ENCODE measurements at regions not wholly inside any gene's neighbourhood (a gene's known extent, or its start where the extent isn't known, plus 50 kb on each side); places are given as distances from the start of the nearest gene placed in this dataset.

- no peaks in the 10 kb centered on the region for H3K4me1 ChIP-seq
- no peak for DNase-seq
- TF ChIP-seq CTCF (IDR thresholded peaks at IDR 0.05), result no peak
- no peak for TF ChIP-seq POLR2A (IDR thresholded peaks at IDR 0.05)
- H3K27ac ChIP-seq, result no peak overlapping the region
- no peak overlapping the region for H3K4me3 ChIP-seq
- no peaks in the 10 kb centered on the region for H3K27me3 ChIP-seq
- H3K36me3 ChIP-seq, result no peaks in the 10 kb centered on the region
- no peaks in the 10 kb centered on the region for H3K9me3 ChIP-seq
Measured at GRCh38 chr2:12035029-12035720, 288.7 kb downstream of the LPIN1 start.

- Histone ChIP-seq H3K27me3 (no peaks in the 10 kb centered on the region), H3K9me3 (no peaks in the 10 kb centered on the region), H3K27ac (no peak overlapping the region), H3K4me1 (no peaks in the 10 kb centered on the region), H3K36me3 (no peaks in the 10 kb centered on the region), H3K4me3 (no peak overlapping the region)
- DNase-seq, result no peak
- TF ChIP-seq POLR2A (IDR thresholded peaks at IDR 0.05) (no peak), CTCF (IDR thresholded peaks at IDR 0.05) (no peak)
Measured at GRCh38 chr2:12035956-12036639, 289.7 kb downstream of the LPIN1 start.

- Histone ChIP-seq H3K4me1 (no peaks in the 10 kb centered on the region), H3K36me3 (no peaks in the 10 kb centered on the region), H3K4me3 (no peak overlapping the region), H3K9me3 (no peaks in the 10 kb centered on the region), H3K27ac (no peak overlapping the region), H3K27me3 (no peaks in the 10 kb centered on the region)
- no peak for TF ChIP-seq POLR2A (IDR thresholded peaks at IDR 0.05)
- no peak for TF ChIP-seq CTCF (IDR thresholded peaks at IDR 0.05)
- DNase-seq, result no peak
Measured at GRCh38 chr2:12036640-12036983, 290.2 kb downstream of the LPIN1 start.

- no peaks in the 10 kb centered on the region for H3K36me3 ChIP-seq
- H3K27me3 ChIP-seq, result no peaks in the 10 kb centered on the region
- no peak for TF ChIP-seq POLR2A (IDR thresholded peaks at IDR 0.05)
- no peak for TF ChIP-seq CTCF (IDR thresholded peaks at IDR 0.05)
- no peaks in the 10 kb centered on the region for H3K4me1 ChIP-seq
- H3K4me3 ChIP-seq, result no peak overlapping the region
- H3K27ac ChIP-seq, result no peak overlapping the region
- no peaks in the 10 kb centered on the region for H3K9me3 ChIP-seq
- DNase-seq, result no peak
Measured at GRCh38 chr2:12037301-12037700, 290.9 kb downstream of the LPIN1 start.

GRCh38 chr2:12041236-12041635, 294.8 kb downstream of the LPIN1 start:
- no peaks in the 10 kb centered on the region for H3K27me3 ChIP-seq
- H3K27ac ChIP-seq, result no peak overlapping the region
- TF ChIP-seq CTCF (IDR thresholded peaks at IDR 0.05) (no peak), POLR2A (IDR thresholded peaks at IDR 0.05) (no peak)
- no peak overlapping the region for H3K4me3 ChIP-seq
- DNase-seq, result no peak
- no peaks in the 10 kb centered on the region for H3K9me3 ChIP-seq
- no peaks in the 10 kb centered on the region for H3K36me3 ChIP-seq
- H3K4me1 ChIP-seq, result peaks cover 0 to 9% (median 0%) of the 10 kb centered on the region in 4 donors

All from Peyer's patch (tissue), 4 donors.